Activated CD8-positive, alpha-beta memory T cell treated with anti-CD3 and anti-CD28 coated beads for 36 hours (primary cell): ENCODE measurements at regions not wholly inside any gene's neighbourhood (a gene's known extent, or its start where the extent isn't known, plus 50 kb on each side); places are given as distances from the start of the nearest gene placed in this dataset.
"Not testable (repeated sequence)": the region's sequence is repeated elsewhere in the genome, so short reads cannot be mapped to it uniquely, and the experiment has no call there.

Source experiments
- CTCF ChIA-PET: fragments of 350-600 bp; sonication (Branson Sonifier 250); formaldehyde crosslinking; loops from one replicate; lab custom pipeline; 2021; ENCODE audit warnings: antibody characterized with exemption; lab: Charles Lee
- POLR2A ChIA-PET: fragments of 350-600 bp; sonication (Branson Sonifier 250); formaldehyde crosslinking; loops from one replicate; lab custom pipeline; 2021; ENCODE audit warnings: antibody characterized with exemption; lab: Charles Lee

- POLR2A ChIA-PET: no interaction called here
- CTCF ChIA-PET: no interaction called here
Observed at GRCh38 chr16:35557731-35558130, 2098.3 kb downstream of the TP53TG3F start.

- POLR2A ChIA-PET: no interaction called here
- CTCF ChIA-PET: no interaction called here
Observed at GRCh38 chr16:35559911-35560636, 2100.7 kb downstream of the TP53TG3F start.

- CTCF ChIA-PET: no interaction called here
- POLR2A ChIA-PET: no interaction called here
Observed at GRCh38 chr16:35560637-35560984, 2101.2 kb downstream of the TP53TG3F start.

- POLR2A ChIA-PET: no interaction called here
- CTCF ChIA-PET: no interaction called here
Observed at GRCh38 chr16:35561346-35561745, 2101.9 kb downstream of the TP53TG3F start.

GRCh38 chr16:35562471-35562870, 2103.1 kb downstream of the TP53TG3F start:
- CTCF ChIA-PET: no interaction called here
- POLR2A ChIA-PET: no interaction called here

- ChIA-PET POLR2A (no interaction called here), CTCF (no interaction called here)
Observed at GRCh38 chr16:35562919-35563318, 2103.5 kb downstream of the TP53TG3F start.

- POLR2A ChIA-PET: no interaction called here
- CTCF ChIA-PET: no interaction called here
Observed at GRCh38 chr16:35564148-35564547, 2104.7 kb downstream of the TP53TG3F start.

- CTCF ChIA-PET: no interaction called here
Observed at GRCh38 chr16:35564889-35565288, 2105.5 kb downstream of the TP53TG3F start.

GRCh38 chr16:35565626-35566025, 2106.2 kb downstream of the TP53TG3F start:
- CTCF ChIA-PET: no interaction called here

More at GRCh38 chr16:35564889-35565288, 2105.5 kb downstream of the TP53TG3F start:
- POLR2A ChIA-PET: no interaction called here

GRCh38 chr16:35569413-35569812, 2110.0 kb downstream of the TP53TG3F start:
- CTCF ChIA-PET: no interaction called here
- POLR2A ChIA-PET: no interaction called here

More at GRCh38 chr16:35565626-35566025, 2106.2 kb downstream of the TP53TG3F start:
- POLR2A ChIA-PET: no interaction called here

- POLR2A ChIA-PET: no interaction called here
- CTCF ChIA-PET: no interaction called here
Observed at GRCh38 chr16:35570946-35571345, 2111.5 kb downstream of the TP53TG3F start.

GRCh38 chr16:35572186-35572585, 2112.8 kb downstream of the TP53TG3F start:
- ChIA-PET CTCF (no interaction called here), POLR2A (no interaction called here)

GRCh38 chr16:35573407-35573806, 2114.0 kb downstream of the TP53TG3F start:
- POLR2A ChIA-PET: no interaction called here
- CTCF ChIA-PET: no interaction called here

GRCh38 chr16:35574011-35574410, 2114.6 kb downstream of the TP53TG3F start:
- ChIA-PET POLR2A (no interaction called here), CTCF (no interaction called here)

GRCh38 chr16:35574454-35575431, 2115.3 kb downstream of the TP53TG3F start:
- POLR2A ChIA-PET: no interaction called here
- CTCF ChIA-PET: no interaction called here

- ChIA-PET POLR2A (no interaction called here), CTCF (no interaction called here)
Observed at GRCh38 chr16:35575432-35575821, 2116.0 kb downstream of the TP53TG3F start.

- POLR2A ChIA-PET: no interaction called here
- CTCF ChIA-PET: no interaction called here
Observed at GRCh38 chr16:35585411-35585810, 2126.0 kb downstream of the TP53TG3F start.

GRCh38 chr16:35590913-35591312, 2131.5 kb downstream of the TP53TG3F start:
- POLR2A ChIA-PET, CTCF ChIA-PET: not testable (repeated sequence)

- CTCF ChIA-PET: no interaction called here
Observed at GRCh38 chr16:35596467-35596866, 2137.1 kb downstream of the TP53TG3F start.

GRCh38 chr16:35598696-35599332, 2139.4 kb downstream of the TP53TG3F start:
- ChIA-PET POLR2A (no interaction called here), CTCF (no interaction called here)

More at GRCh38 chr16:35596467-35596866, 2137.1 kb downstream of the TP53TG3F start:
- POLR2A ChIA-PET: no interaction called here
